IPS-NIHi7 (cell line): ENCODE measurements at regions not wholly inside any gene's neighbourhood (a gene's known extent, or its start where the extent isn't known, plus 50 kb on each side); places are given as distances from the start of the nearest gene placed in this dataset.

Experiments
- DNase-seq: peaks from one replicate; pipeline ENCODE4 v3.0.0; 2012; ENCODE audit warnings: mixed read lengths; ENCODE audit errors: extremely low spot score

- DNase-seq = no peak
Measured at GRCh38 chr3:106172780-106173179, 304.0 kb upstream of the CBLB start.

DNA sequence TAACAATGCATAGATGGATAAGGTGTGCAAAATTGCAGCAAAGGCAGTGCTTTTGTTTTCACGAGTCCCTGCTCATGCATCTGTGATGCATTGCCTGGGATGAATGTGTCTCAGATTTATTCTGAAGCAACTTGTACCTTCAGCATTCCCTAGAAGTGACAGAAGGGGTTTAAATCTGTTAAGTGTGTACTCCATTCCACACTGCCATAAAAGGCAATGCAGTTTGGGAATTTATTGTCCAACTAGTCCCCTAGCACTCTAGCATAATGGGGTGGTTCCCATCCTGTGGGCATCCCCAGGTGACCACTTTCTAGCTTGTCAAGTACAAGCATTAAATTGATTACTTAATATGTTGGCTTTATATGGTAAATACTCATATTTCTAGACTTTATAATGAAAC, 306.5 kb upstream of the CBLB start:
- no peak for DNase-seq

GRCh38 chr3:106176734-106177133, 307.9 kb upstream of the CBLB start:
- DNase-seq = no peak

DNA sequence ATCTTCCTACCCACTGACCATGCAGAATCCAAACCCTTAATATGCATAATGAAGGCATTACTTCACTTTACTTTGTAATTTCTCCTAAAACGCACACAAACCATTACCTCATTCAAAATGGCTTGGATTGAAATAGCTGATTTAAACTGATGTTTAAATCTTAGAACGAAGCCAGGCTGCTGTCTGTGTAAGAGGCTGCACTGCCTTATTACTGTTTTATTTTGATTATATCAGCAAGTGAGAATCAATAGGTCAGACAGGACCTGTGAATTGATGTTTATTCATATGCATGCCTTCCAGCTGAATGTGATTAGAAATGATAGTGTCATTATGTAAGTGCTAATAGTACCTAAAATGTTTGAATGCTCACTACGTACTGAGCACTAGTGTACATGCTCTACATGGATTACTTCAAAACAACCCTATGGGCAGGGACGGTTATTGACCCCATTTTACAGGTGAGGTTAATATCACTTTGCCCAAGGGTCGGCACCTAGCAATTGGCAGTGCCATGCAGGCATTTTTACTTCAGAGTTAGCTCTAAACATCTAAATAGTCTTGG, 314.2 kb upstream of the CBLB start:
- DNase-seq = no peak

DNA sequence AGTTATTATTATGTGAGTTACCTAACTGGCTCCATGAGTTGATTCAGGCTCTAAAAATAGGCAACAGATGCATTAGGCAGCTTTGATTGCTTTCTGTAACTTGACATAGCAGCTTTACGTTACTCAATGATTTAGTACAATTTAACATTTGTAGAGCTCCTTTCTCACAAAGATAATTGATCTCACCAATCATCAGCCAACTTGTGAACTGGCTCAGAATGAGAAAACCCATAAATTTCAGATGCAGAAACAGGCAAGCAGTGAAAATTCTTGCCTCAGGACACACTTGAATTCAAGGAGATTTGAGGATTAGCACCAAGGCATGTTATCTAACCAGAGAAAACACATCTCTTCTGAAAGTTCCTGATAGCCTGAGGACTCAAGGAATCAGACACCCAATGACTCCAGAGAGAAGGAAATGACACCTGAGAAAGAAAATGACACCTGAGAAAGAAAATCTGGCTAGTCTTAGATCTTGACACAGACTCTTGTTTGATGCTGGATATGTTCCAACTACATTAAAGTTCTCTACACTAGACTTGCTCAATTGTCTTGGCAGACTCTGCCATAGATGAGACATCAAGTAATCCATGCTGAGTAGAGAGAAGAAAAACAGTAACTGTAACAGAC, 315.1 kb upstream of the CBLB start:
- no peak for DNase-seq

DNA sequence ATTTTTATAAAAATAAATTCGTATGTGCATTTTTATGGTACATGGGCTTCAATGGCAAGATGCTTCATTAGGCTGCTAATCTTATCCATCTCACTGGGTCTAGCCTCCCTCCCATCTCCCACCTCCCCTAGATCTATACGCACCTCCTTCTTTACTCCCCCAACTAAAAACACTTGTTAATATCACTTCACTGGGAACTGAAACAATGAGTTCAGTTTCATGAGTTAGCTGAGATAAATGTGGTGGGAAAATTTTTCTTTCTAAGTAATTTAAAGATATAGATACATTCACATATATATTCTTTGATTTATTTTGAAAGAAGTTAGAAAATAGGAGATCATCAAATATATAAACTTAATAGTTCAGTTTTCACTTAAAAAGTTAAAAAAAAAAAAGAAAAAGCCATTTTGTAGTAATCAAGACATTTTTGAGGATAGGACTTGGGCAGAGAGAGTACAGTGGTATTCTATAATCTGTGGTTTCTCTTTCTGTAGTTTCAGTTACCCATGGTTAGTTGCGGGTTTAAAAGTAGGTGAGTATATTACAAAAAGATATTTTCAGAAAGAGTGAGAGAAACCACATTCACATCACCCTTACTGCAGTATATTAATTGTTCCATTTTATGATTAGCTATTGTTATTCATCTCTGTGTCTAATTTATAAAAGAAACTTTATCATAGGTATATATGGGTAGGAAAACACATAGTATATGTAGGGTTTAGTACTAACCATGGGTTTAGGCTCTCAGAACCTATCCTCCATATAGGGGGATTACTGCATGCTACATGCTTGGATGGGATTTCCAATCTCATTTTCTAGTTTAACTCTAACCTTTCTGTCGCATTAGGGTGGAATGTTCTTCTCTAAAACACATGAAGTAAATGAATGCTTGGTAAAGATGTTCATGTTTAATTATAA, 316.0 kb upstream of the CBLB start:
- no peak for DNase-seq

- no peak for DNase-seq
Measured at GRCh38 chr3:106185949-106186348, 317.1 kb upstream of the CBLB start.

DNA sequence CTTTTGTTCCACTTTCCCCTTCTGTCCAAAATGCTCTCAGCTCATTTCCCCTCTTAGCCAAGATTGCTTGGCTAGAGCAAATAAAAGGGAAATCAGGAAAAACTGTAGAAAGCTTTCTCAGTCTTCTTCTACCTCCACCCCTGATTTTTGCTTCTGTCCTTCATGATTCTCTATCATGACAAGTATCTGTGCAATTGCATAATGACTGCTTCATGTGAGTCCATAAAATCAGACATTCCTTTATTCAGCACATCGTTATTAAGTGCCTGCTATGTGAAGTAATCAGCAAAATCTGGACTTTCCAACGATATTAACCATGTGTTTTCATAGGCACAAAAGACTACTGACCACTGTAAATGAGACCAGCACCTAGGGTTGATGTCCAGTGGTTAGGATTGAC, 321.5 kb upstream of the CBLB start:
- no peak for DNase-seq

DNA sequence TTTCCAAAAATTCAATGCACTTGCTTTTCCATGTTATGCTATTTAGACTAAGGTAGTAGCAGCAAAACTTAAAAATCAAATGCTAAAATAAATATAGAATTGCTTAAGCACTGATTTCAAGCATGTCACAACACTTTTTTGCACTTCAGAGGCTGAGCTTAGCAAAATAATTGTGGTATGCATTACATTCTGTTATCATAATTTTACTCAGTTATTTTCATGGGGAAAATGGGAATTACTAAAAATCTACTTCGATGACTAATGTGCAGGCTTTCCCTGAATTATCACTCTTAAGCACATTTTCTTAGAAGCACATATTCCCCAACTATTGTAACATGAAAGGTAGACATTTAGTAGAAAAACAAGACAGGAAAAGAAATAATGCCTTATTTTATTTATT, 322.4 kb upstream of the CBLB start:
- no peak for DNase-seq

- DNase-seq = no peak
Measured at GRCh38 chr3:106191913-106192312, 323.1 kb upstream of the CBLB start.

DNA sequence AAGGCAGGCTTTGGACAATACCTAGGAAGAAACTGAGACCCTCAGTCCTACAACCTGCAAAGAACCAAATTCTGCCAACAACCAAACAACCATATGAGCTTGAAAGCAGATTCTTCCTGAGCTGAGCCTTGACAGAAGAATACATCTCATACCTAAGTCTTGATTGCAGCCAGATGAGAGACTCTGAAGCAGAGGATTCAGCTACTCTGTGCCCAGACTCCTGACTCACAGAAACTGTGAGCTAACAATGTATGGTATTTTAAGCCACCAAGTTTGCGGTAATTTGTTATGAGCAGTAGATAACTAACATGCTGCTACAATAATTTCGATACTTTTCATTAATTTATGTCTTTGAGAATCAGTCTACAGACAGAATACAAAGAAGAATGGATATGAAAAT, 325.1 kb upstream of the CBLB start:
- DNase-seq = no peak

DNA sequence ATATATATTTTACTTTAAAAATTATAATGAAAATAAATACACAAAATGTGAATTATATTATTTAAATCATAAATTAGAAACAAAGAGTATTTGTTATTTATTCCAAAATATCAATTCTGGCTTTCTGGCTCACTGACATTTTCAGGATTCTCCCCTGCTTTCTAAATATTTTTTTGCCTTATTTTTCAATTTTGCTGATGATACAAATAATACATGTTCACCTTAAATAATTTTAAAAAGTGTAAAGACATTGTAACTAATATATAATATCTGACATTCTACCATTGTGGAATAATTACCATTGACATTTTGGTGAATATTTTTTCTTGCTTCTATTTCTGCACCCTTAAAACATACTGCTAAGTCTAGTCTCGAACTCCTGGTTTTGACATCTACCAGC, 325.9 kb upstream of the CBLB start:
- DNase-seq = no peak

DNA sequence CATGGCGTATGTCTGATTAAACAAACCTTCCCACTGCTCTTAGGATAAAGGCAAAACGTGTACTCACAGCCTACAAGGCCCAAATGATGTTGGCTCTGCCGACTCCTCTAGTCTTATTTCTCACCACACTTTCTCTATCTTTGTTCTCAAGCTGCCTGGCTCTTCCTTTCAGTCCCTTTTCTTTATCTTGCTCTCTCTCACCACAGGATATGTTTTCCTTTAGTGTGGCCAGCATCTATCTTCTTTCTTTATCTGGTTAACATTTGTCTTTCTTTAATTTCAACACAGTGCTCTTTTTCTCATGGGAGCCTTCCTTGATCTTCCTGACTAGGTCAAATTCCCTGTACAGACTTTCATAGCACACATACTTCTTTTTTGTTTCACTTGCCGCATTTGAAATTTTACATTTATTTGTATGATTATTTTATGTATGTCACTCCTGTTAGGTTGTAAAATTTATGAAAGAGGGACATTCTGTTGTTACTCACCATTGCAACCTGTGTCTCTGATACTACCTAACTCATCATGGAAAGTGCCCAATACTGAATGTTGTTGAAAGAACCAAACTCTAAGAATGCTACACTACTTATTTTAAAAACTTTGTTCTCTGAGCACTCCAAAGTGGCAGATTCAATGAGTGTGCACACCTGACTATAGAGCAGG, 328.9 kb upstream of the CBLB start:
- no peak for DNase-seq

DNA sequence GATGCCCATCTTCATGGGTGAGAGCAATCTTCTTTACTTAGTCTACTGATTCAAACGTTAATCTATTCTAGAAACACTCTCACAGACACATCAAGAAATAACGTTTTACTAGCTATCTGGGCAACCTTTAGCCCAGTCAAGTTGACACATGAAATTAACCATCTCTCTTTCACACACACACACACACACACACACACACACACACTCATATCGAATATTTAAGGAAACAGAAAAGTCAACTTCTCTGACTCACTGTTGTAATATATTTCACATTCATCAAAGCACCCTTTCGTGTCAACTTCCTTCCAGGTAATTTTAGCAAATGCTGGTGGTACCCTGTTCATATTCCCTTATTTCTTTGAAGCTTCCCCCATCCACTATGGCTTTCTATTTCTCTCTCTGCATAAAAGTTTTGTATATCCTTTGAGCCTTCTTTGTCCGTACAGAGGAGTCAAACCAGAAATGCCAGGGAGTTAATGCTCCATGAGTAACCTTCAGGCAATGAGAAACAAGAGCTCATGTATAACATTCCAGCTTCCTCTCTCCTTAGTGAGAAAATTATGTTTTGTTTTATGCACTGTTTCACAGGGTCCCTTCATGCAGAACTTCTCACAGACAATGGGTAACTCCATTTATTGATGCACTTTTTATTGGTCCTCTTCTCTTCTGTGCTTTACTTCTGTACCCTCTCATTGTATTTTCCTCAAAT, 335.5 kb upstream of the CBLB start:
- no peak for DNase-seq

GRCh38 chr3:106206146-106206545, 337.3 kb upstream of the CBLB start:
- DNase-seq = no peak

- no peak for DNase-seq
Measured at GRCh38 chr3:106206613-106207012, 337.8 kb upstream of the CBLB start.

DNA sequence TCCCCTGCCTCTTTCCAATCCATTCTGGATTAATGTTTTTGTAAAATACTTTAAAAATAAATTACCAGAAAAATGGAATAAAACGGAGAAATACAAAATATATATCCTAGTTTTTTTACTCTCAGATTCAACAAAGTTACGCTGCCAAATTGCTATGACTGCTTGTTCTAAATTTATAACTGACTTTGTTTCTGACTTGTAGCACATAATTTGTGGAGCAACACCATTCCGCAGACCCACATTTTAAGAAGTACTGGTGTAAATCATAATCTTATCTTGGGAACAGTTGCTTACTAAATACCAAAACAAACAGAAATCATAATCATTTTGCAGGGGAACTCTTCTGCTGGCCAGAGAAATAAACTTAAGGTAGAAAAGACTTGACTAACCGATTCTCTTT, 339.4 kb upstream of the CBLB start:
- DNase-seq = no peak

DNA sequence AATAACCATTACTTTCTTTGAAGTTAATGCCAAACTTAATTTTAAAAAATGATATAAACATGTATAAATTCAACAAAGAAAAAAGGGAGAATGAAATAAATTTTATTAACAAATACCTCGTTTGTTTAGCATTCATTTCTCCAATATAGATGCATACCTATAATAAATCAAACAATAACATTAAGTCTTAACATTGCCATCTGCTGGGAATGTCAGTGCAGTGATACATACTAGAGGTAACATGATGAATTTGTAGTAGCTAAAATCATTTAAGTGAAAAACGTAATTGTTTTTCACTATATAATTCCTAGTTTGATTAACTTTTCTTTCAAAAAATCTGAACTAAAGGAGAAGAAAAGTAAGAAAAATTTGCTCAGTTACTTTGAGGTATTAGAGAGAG, 340.2 kb upstream of the CBLB start:
- no peak for DNase-seq

DNA sequence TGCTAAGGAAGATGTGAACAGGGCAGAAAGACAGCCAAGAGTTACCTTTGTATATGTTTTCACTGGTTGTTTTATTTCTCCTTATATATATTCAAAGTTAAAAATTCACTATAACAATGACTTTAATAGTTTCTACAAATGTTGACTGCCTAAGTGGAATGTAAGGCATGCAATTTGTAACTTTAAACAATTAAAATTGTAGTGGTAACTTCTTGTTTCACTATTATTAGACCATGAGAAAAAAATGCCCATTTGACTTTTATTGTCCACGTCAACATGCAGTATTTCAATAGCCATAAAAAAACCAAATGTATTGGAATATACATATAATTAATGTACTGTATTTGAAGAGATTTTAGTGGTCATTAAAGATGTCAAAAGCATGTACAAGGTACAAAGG, 340.7 kb upstream of the CBLB start:
- DNase-seq = no peak

DNA sequence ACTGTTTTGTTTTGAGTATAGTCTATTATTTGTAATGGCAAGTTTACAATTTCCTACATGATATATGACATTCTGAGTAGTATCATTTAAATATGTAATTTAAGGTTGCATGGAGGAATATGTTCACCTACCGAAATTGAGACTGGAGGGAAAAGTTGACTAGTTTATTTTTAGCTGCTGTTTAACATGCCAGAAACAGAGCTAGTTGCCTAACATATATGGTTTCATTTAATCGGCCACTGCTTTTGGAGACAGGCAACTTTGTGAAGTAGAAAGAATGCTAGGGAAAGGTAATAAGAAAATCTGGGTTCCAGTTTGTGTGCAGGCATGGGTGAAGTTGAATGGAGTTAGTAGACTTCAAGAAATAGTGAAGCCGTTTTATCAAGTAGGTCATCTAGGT, 342.1 kb upstream of the CBLB start:
- no peak for DNase-seq

DNA sequence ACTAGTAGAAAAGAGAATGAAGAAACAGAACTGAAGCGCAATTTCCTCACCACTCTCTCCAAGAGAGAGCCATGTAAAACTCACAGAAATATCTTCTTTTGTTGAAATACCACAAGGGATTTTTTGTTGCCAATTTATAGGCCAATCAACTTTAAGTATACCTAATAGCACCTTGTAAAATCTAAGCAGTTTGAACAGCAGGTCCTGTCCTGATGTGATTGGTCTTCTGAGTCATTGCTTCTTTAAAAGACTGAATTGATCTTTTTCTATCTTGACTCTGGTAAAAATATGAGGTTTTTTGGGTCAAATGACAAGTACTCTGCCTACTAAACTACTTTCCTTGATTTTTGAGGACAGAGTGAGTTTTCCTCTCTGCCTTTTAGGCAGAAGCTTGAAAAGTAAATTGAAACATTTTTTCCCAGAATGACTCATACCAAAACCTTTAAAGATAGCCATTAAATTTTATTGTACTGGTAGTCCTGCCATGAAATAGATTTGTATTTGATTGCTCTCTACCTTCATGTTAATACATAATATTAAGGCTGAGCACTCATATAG, 343.9 kb upstream of the CBLB start:
- no peak for DNase-seq

DNA sequence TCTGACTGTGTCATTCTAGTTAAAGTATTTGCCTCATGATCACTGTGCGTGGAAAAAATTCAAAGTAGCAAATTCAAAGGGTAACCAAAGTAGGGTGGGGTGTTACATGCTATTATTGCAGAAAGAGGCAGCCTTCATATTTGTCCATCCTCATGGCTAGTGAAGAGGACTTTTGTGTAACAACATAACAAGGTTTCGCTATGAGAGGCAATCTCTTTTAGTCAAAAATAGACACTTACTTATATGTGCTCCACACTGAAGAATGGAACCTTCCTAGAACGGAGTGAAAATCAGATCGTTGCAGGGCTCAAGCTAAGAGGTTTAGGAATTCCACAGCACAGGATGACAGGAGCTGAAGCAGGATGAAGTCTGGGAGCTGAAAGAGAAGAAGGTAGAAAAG, 345.1 kb upstream of the CBLB start:
- DNase-seq = no peak
